ENCODE measurements at regions not wholly inside any gene's neighbourhood (a gene's known extent, or its start where the extent isn't known, plus 50 kb on each side); places are given as distances from the start of the nearest gene placed in this dataset.

GRCh38 chr6:164807125-164807524, 502.3 kb downstream of the C6orf118 start:
- Mint-ChIP-seq H3K27me3 (ENCODE audit: unreplicated experiment) (no peaks in the 10 kb centered on the region), H3K9me3 (ENCODE audit: unreplicated experiment) (peaks cover 36% of the 10 kb centered on the region), H3K4me1 (ENCODE audit: unreplicated experiment) (no peaks in the 10 kb centered on the region), H3K36me3 (ENCODE audit: unreplicated experiment) (no peaks in the 10 kb centered on the region), H3K4me3 (ENCODE audit: unreplicated experiment) (no peak overlapping the region), H3K27ac (ENCODE audit: unreplicated experiment) (no peak overlapping the region)
- TF ChIP-seq, protein P1, sequence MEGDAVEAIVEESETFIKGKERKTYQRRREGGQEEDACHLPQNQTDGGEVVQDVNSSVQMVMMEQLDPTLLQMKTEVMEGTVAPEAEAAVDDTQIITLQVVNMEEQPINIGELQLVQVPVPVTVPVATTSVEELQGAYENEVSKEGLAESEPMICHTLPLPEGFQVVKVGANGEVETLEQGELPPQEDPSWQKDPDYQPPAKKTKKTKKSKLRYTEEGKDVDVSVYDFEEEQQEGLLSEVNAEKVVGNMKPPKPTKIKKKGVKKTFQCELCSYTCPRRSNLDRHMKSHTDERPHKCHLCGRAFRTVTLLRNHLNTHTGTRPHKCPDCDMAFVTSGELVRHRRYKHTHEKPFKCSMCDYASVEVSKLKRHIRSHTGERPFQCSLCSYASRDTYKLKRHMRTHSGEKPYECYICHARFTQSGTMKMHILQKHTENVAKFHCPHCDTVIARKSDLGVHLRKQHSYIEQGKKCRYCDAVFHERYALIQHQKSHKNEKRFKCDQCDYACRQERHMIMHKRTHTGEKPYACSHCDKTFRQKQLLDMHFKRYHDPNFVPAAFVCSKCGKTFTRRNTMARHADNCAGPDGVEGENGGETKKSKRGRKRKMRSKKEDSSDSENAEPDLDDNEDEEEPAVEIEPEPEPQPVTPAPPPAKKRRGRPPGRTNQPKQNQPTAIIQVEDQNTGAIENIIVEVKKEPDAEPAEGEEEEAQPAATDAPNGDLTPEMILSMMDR (IDR thresholded peaks at IDR 0.05) = no peak
- no peak for DNase-seq (ENCODE audit: extremely low spot score, unreplicated experiment)

GRCh38 chr6:164795056-164795815, 514.2 kb downstream of the C6orf118 start:
- Mint-ChIP-seq H3K4me1 (ENCODE audit: unreplicated experiment) (no peaks in the 10 kb centered on the region), H3K27me3 (ENCODE audit: unreplicated experiment) (no peaks in the 10 kb centered on the region), H3K27ac (ENCODE audit: unreplicated experiment) (no peak overlapping the region), H3K36me3 (ENCODE audit: unreplicated experiment) (no peaks in the 10 kb centered on the region), H3K9me3 (ENCODE audit: unreplicated experiment) (peaks cover 38% of the 10 kb centered on the region), H3K4me3 (ENCODE audit: unreplicated experiment) (no peak overlapping the region)
- TF ChIP-seq, protein P1 (IDR thresholded peaks at IDR 0.05) = no peak
- DNase-seq (ENCODE audit: extremely low spot score, unreplicated experiment) = no peak

DNA sequence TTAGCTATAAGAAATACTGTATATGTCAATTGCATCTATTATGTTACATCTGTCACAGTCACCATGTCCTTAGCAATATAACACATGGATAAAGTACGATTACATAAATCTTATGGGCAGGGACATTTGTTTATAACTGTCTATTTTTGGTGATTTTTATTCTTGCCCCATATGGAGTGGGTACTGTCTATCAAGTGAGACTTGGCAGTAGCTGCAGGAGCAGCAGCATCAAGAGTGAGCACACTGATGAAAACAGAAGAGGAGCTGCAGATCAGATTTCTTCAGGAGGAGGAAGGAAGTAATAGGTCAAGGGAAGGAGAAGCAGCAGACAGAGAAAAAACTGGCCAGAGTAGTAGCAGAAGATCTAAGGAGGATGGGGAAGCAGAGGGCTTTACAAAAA, 516.7 kb downstream of the C6orf118 start:
- DNase-seq (ENCODE audit: extremely low spot score, unreplicated experiment) = no peak
- Mint-ChIP-seq H3K27ac (ENCODE audit: unreplicated experiment) (no peak overlapping the region), H3K4me3 (ENCODE audit: unreplicated experiment) (no peak overlapping the region), H3K9me3 (ENCODE audit: unreplicated experiment) (peaks cover 45% of the 10 kb centered on the region), H3K36me3 (ENCODE audit: unreplicated experiment) (no peaks in the 10 kb centered on the region), H3K27me3 (ENCODE audit: unreplicated experiment) (no peaks in the 10 kb centered on the region), H3K4me1 (ENCODE audit: unreplicated experiment) (no peaks in the 10 kb centered on the region)
- TF ChIP-seq, protein P1 (IDR thresholded peaks at IDR 0.05) = no peak

GRCh38 chr6:164791498-164791897, 517.9 kb downstream of the C6orf118 start:
- no peak overlapping the region for H3K4me3 Mint-ChIP-seq (ENCODE audit: unreplicated experiment)
- no peak for DNase-seq (ENCODE audit: extremely low spot score, unreplicated experiment)
- peaks cover 37% of the 10 kb centered on the region for H3K9me3 Mint-ChIP-seq (ENCODE audit: unreplicated experiment)
- H3K27ac Mint-ChIP-seq (ENCODE audit: unreplicated experiment) = no peak overlapping the region
- H3K36me3 Mint-ChIP-seq (ENCODE audit: unreplicated experiment) = no peaks in the 10 kb centered on the region
- no peaks in the 10 kb centered on the region for H3K4me1 Mint-ChIP-seq (ENCODE audit: unreplicated experiment)
- H3K27me3 Mint-ChIP-seq (ENCODE audit: unreplicated experiment) = no peaks in the 10 kb centered on the region
- TF ChIP-seq, protein P1 (IDR thresholded peaks at IDR 0.05) = no peak

- no peaks in the 10 kb centered on the region for H3K36me3 Mint-ChIP-seq (ENCODE audit: unreplicated experiment)
- no peak overlapping the region for H3K27ac Mint-ChIP-seq (ENCODE audit: unreplicated experiment)
- no peak overlapping the region for H3K4me3 Mint-ChIP-seq (ENCODE audit: unreplicated experiment)
- H3K9me3 Mint-ChIP-seq (ENCODE audit: unreplicated experiment) = peaks cover 46% of the 10 kb centered on the region
- no peaks in the 10 kb centered on the region for H3K27me3 Mint-ChIP-seq (ENCODE audit: unreplicated experiment)
- TF ChIP-seq, protein P1 (IDR thresholded peaks at IDR 0.05) = no peak
- H3K4me1 Mint-ChIP-seq (ENCODE audit: unreplicated experiment) = no peaks in the 10 kb centered on the region
- DNase-seq (ENCODE audit: extremely low spot score, unreplicated experiment) = no peak
Observed at GRCh38 chr6:164763788-164764187, 545.6 kb downstream of the C6orf118 start.
